ENCODE measurements at regions not wholly inside any gene's neighbourhood (a gene's known extent, or its start where the extent isn't known, plus 50 kb on each side); places are given as distances from the start of the nearest gene placed in this dataset.

- H4K20me1 ChIP-seq (ENCODE audit: insufficient read depth, low read length) = no peaks in the 10 kb centered on the region
- intact Hi-C loops (cut with micrococcal nuclease; ENCODE audit: unreplicated experiment) = no loop called here
- no peak overlapping the region for H2AFZ ChIP-seq (ENCODE audit: low read length)
- DNase-seq (ENCODE audit: low spot score) = no peak
- H3K4me3 ChIP-seq (ENCODE audit: low read depth, low read length, poor library complexity, severe bottlenecking) = no peak overlapping the region
- ChIA-PET POLR2A (interaction anchor here (0.8 kb wide), 1 partner anchor 1391 kb away, joined by 3 read pairs; no protein-coding TSS in a partner anchor), CTCF (ENCODE audit: unreplicated experiment) (no interaction called here)
- H3K4me2 ChIP-seq (ENCODE audit: low read length) = no peak overlapping the region
- no peaks in the 10 kb centered on the region for H3K36me3 ChIP-seq (ENCODE audit: insufficient read depth, low read length)
- no peaks in the 10 kb centered on the region for H3K9me2 ChIP-seq (ENCODE audit: insufficient read depth, low read length)
- H3K27ac ChIP-seq (ENCODE audit: low read depth, low read length, poor library complexity, severe bottlenecking) = no peak overlapping the region
- H3K4me1 ChIP-seq (ENCODE audit: insufficient read depth, low read length, poor library complexity, severe bottlenecking) = no peaks in the 10 kb centered on the region
- H3K9me3 ChIP-seq (ENCODE audit: low read length) = no peaks in the 10 kb centered on the region
- BruUV-seq (replicated peaks) = no TSS peak
- H3K79me2 ChIP-seq (ENCODE audit: insufficient read depth, low read depth, low read length) = no peaks in the 10 kb centered on the region
- no peak for TF ChIP-seq CTCF (conservative IDR thresholded peaks at IDR 0.05; ENCODE audit: low read length)
- no peak for TF ChIP-seq EZH2phosphoT487 (IDR thresholded peaks at IDR 0.05; ENCODE audit: borderline replicate concordance, low read depth, low read length)
Observed at GRCh38 chr9:16043756-16044578, 491.1 kb downstream of the CCDC171 start.

DNA sequence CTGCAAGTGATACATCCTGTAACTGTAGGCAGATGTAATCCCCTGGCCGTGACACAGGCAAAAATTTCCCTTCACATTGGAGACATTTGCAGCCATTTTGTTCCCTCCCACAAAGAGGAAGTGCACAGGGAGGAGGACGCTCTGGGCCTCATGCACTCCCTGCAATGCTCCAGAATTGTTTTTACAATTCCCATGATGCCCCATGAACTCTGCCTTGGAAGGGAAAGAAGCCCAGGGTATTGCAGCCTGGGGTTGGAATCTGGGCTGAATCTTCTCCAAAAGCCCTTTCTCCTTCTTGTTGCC lies 491.7 kb downstream of the CCDC171 start:
- no TSS peak for BruUV-seq (replicated peaks)
- H3K36me3 ChIP-seq (ENCODE audit: insufficient read depth, low read length) = no peaks in the 10 kb centered on the region
- H3K79me2 ChIP-seq (ENCODE audit: insufficient read depth, low read depth, low read length) = no peaks in the 10 kb centered on the region
- H4K20me1 ChIP-seq (ENCODE audit: insufficient read depth, low read length) = no peaks in the 10 kb centered on the region
- H3K4me3 ChIP-seq (ENCODE audit: low read depth, low read length, poor library complexity, severe bottlenecking) = no peak overlapping the region
- H3K4me1 ChIP-seq (ENCODE audit: insufficient read depth, low read length, poor library complexity, severe bottlenecking) = no peaks in the 10 kb centered on the region
- TF ChIP-seq CTCF (conservative IDR thresholded peaks at IDR 0.05; ENCODE audit: low read length) (no peak), EZH2phosphoT487 (IDR thresholded peaks at IDR 0.05; ENCODE audit: borderline replicate concordance, low read depth, low read length) (no peak)
- H3K27ac ChIP-seq (ENCODE audit: low read depth, low read length, poor library complexity, severe bottlenecking) = no peak overlapping the region
- intact Hi-C loops (cut with micrococcal nuclease; ENCODE audit: unreplicated experiment) = no loop called here
- no peaks in the 10 kb centered on the region for H3K9me3 ChIP-seq (ENCODE audit: low read length)
- DNase-seq (ENCODE audit: low spot score) = no peak
- POLR2A ChIA-PET = no interaction called here
- no peak overlapping the region for H2AFZ ChIP-seq (ENCODE audit: low read length)
- CTCF ChIA-PET (ENCODE audit: unreplicated experiment) = no interaction called here
- H3K4me2 ChIP-seq (ENCODE audit: low read length) = no peak overlapping the region
- H3K9me2 ChIP-seq (ENCODE audit: insufficient read depth, low read length) = no peaks in the 10 kb centered on the region

DNA sequence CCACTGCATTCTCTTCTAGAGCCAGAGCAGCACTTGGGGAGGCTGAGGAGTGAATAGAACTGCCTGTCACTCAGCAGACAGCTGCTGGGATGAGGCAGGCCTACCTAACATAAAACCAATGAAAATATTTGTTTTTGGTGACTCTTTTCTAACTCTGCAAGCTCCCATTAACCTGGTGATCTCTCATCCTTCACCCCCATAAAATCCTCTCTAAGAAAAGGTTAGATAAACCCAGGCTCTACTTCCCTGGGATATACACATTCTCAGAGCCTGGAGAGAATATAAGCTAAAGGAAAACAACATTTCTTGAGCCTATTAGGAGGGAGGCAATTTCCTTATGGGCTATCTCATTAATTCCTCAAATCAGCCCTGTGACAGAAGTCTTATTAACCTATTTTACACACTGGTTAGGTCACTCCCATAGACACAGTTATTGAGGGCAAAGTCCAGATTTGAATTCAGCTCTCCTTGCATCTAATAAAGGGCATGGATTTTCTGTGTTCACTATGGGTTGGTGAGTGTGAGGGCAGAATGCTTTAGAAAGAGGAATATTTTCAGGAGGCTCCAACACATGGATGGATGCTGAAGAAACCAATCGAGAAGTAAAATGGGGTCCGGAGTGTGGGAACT lies 492.9 kb downstream of the CCDC171 start:
- BruUV-seq (replicated peaks) = no TSS peak
- H2AFZ ChIP-seq (ENCODE audit: low read length) = no peak overlapping the region
- H3K27ac ChIP-seq (ENCODE audit: low read depth, low read length, poor library complexity, severe bottlenecking) = no peak overlapping the region
- H3K4me1 ChIP-seq (ENCODE audit: insufficient read depth, low read length, poor library complexity, severe bottlenecking) = no peaks in the 10 kb centered on the region
- no peak overlapping the region for H3K4me3 ChIP-seq (ENCODE audit: low read depth, low read length, poor library complexity, severe bottlenecking)
- DNase-seq (ENCODE audit: low spot score) = no peak
- no peaks in the 10 kb centered on the region for H3K9me3 ChIP-seq (ENCODE audit: low read length)
- no peaks in the 10 kb centered on the region for H4K20me1 ChIP-seq (ENCODE audit: insufficient read depth, low read length)
- ChIA-PET POLR2A (no interaction called here), CTCF (ENCODE audit: unreplicated experiment) (no interaction called here)
- H3K9me2 ChIP-seq (ENCODE audit: insufficient read depth, low read length) = no peaks in the 10 kb centered on the region
- intact Hi-C loops (cut with micrococcal nuclease; ENCODE audit: unreplicated experiment) = no loop called here
- H3K79me2 ChIP-seq (ENCODE audit: insufficient read depth, low read depth, low read length) = no peaks in the 10 kb centered on the region
- no peak overlapping the region for H3K4me2 ChIP-seq (ENCODE audit: low read length)
- TF ChIP-seq CTCF (conservative IDR thresholded peaks at IDR 0.05; ENCODE audit: low read length) (no peak), EZH2phosphoT487 (IDR thresholded peaks at IDR 0.05; ENCODE audit: borderline replicate concordance, low read depth, low read length) (no peak)
- H3K36me3 ChIP-seq (ENCODE audit: insufficient read depth, low read length) = no peaks in the 10 kb centered on the region
